Cardiac septum (tissue), 1 donor: ENCODE measurements at regions not wholly inside any gene's neighbourhood (a gene's known extent, or its start where the extent isn't known, plus 50 kb on each side); places are given as distances from the start of the nearest gene placed in this dataset.

Experiments
- DNase-seq: peaks from one replicate; pipeline ENCODE4 v3.0.0-alpha.2; 2020; ENCODE audit warnings: low spot score
- intact Hi-C: fragments of 100-400 bp; cut with DNase I; formaldehyde crosslinking; loops from one replicate; pipeline ENCODE4 v1.14.0; 2022
- donor health status: DM: no; HTN: no; CAD: no.

DNA sequence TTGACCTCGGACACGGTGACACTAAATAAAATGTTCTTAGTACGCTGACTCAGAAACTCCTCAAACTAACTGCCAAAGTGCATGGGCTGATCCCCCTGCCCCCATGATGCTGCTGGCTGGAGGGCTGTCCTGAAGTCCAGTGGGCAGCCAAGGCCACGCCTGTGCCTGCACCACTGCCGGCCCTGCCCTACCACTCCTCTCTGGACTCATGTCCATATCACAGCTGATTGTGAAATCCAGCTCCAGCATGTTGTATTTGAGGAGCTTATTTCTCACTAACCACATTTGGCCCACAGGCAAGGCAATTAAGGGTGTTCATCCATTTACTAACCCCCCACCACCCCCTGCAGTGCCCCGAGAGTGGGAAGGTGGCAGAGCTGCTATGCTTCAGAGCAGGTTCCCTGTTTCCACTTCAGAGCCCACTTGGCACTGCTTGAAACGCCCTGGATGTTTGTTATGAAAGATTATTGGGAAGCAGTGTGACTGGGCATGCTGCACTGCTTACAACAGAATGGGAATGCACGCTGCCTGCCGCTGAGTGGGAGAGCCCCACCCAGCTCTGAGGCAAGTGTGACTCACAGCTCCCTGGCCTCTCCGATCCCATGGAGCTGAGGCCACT is 114.0 kb downstream of the UQCRFS1 start:
- DNase-seq = no peak
- intact Hi-C loops = no loop called here

GRCh38 chr19:29098091-29098490 is 114.9 kb downstream of the UQCRFS1 start:
- intact Hi-C loops = no loop called here
- no peak for DNase-seq

- DNase-seq = no peak
Observed at GRCh38 chr19:29096896-29097295, 116.1 kb downstream of the UQCRFS1 start.

DNA sequence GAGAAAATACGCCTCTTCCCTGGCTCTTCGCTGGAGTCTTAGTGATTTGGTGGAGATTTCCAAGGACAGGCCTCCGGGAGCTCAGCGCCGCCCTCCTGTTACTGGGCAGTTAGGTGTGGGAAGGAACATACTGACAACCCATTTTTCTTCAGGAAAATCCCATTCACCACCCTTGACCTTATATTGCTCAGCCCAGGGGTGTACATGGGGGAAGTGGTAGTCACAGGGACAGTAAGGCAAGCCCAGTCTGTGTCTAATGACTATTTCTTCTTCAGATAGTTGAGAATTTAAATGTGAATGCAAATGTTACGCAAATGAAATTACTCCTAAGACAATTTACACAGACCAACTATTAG is 119.4 kb downstream of the UQCRFS1 start:
- intact Hi-C loops = no loop called here
- no peak for DNase-seq

More at GRCh38 chr19:29096896-29097295, 116.1 kb downstream of the UQCRFS1 start:
- intact Hi-C loops = no loop called here

GRCh38 chr19:29092712-29093552 is 120.0 kb downstream of the UQCRFS1 start:
- DNase-seq = no peak

DNA sequence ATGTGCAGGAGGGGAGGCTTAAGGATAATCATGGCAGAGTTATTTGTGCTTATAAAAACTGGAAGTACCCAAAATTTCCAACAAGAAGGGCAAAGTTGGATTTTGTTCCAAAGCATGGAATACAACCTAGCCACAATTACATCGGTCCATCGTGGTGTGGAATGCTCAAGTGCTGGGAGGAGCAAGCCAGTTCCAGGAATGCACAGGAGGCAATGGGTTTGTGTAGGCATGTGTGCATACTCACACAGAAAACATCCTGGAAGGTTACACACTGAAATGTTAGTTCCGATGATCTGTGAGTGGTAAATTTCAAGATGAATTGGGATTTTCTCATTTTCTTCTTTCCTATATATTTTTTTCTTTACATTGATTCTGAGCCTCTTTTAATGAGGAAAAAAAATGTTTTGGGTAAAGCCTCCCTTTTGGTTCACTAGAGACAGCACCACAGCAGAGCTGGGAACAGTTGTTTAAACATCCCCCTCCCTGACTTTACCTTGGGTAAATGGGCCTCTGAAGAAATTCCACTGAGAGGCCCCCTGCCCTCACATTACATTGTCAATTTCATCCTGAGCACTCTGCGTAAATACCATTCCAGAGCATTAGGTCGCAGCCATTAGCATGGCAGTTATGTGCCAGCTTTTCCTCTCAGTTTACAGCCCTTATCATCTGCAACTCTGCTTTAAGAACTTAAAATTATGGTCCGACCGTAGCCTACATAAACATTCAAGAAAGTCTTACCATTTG is 122.0 kb downstream of the UQCRFS1 start:
- no peak for DNase-seq
- intact Hi-C loops = no loop called here

More at GRCh38 chr19:29092712-29093552, 120.0 kb downstream of the UQCRFS1 start:
- intact Hi-C loops = no loop called here

- DNase-seq = no peak
- intact Hi-C loops = no loop called here
Observed at GRCh38 chr19:29089315-29089870, 123.6 kb downstream of the UQCRFS1 start.

DNA sequence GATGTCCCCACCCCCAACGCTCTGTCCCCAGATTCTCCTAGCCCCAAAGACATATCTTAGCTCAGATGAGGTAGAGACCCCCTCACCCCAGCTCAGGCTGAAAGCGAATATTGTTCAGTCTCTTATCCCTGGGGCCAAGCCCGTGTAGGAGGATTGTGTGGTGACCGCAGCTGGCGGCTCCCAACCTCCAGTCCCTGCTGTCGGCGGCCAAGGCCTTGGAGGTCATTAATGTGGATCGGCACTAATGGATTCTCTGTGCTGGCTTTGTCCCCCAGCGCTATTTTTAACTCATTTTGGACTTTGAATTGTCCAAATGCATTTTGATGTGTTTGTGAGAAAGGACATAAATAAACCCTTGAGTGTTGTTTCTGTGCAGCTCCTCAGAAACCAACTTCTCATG is 124.2 kb downstream of the UQCRFS1 start:
- no peak for DNase-seq
- intact Hi-C loops = no loop called here

- DNase-seq = no peak
- intact Hi-C loops = no loop called here
Observed at GRCh38 chr19:29086646-29087045, 126.3 kb downstream of the UQCRFS1 start.

GRCh38 chr19:29086182-29086581 is 126.8 kb downstream of the UQCRFS1 start:
- DNase-seq = no peak
- intact Hi-C loops = no loop called here

- intact Hi-C loops = no loop called here
Observed at GRCh38 chr19:29085630-29086029, 127.3 kb downstream of the UQCRFS1 start.

DNA sequence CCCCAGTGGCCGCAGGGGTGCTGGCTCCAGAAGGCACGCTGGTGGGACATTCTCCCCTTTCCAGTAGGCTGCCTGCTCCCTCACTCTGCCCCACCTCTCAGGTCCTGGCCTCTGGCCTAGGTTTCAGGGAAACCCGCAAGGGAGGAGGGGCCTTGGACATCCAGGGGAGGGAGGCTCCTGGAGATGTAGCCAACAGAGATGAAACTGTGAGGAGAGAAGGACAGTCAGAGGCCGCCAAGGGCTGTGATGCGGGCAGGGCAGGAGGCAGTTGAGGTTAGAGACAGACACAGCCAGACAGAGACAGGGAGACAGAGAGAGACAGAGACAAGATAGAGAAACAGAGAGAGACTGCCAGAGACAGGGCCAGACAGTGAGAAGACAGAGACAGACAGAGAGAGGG is 127.7 kb downstream of the UQCRFS1 start:
- no peak for DNase-seq
- intact Hi-C loops = no loop called here

More at GRCh38 chr19:29085630-29086029, 127.3 kb downstream of the UQCRFS1 start:
- no peak for DNase-seq

GRCh38 chr19:29084266-29084665 is 128.7 kb downstream of the UQCRFS1 start:
- intact Hi-C loops = no loop called here

GRCh38 chr19:29083863-29084262 is 129.1 kb downstream of the UQCRFS1 start:
- no peak for DNase-seq
- intact Hi-C loops = no loop called here

More at GRCh38 chr19:29084266-29084665, 128.7 kb downstream of the UQCRFS1 start:
- DNase-seq = no peak

DNA sequence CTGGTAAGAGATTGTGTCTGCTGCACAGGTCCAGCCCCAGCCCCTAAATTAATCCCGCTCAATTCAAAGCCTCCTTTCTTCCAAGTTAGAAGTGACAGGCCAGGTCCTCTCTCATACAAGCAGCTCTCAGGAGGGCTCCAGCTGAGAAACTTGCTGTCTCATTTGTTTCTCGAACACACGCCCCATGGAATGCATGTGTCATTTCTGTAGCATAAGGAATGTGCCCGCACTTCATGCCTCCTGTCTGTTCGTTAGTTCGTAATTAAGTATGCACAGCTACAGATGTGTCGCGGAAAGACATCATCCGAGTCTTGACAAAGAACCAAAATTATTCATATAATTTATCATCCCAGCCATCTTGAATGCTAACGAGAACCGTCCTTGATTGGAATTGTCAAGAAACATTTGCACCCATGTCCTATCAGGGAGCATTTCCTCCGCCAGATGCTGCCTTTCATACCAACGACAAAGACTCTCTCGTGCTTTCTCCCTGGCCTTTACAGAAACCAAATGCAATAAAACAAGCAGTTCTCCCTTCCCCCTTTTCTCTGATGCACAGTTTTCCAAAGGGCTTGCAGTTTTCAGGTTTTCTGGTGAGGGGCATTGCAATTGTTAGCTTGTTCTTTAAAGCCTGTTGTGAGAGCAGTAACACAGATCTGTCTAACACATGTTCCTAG is 133.5 kb downstream of the UQCRFS1 start:
- no peak for DNase-seq
- intact Hi-C loops = no loop called here

DNA sequence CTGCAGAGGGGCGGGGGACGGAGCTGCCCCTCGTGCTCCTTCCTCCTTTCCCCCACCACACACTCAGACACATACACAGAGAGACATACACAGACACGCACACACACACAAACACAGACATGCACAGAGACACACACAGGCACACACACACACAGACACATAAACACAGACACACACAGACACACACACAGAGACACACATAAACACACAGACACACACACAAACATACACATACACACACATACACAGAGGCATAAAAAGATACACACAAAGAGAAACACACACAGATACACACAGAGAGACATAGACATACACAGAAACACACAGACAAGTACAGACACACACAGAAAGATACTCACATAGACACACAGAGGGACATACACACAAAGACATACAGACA is 136.0 kb downstream of the UQCRFS1 start:
- intact Hi-C loops = no loop called here
- no peak for DNase-seq

DNA sequence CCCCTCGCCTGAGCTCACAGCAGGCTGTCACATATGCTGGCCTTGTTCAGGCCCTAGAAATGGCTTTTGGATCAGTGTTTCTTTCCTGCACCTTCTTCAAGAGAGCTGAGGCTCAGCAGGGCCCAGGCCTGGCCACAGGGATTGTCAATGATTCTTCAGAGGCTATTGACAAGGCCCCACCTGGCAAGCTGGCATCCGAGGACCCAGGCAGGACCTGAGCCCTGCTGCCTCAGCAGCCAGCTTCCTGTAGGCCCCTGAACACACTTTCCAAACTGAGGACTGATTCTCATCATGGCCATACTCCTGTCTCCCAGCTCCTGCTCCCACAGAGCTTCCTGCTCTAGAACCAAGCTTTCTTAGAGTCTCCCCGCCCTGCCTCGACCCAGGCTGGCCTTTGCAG is 136.8 kb downstream of the UQCRFS1 start:
- DNase-seq = no peak
- intact Hi-C loops = no loop called here

GRCh38 chr19:29075149-29075548 is 137.8 kb downstream of the UQCRFS1 start:
- intact Hi-C loops = no loop called here

DNA sequence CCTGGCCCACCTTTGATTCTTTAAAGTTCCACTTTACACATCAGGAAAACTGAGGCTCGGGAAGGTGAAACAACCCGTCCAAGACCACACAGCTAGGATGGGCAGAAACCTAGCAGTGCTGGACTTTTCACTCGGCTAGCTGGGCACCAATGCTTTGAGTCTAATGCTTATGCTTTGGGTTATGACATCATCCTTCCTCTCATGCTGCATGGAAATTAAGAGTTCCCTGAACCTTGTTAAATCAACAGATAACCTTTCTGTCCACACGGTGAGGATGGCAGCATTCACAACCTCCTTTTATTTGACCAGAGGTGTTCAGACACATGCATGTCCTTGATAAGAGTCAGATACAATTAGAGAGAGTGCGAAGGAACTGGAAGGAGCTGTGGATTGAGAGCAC is 138.4 kb downstream of the UQCRFS1 start:
- intact Hi-C loops = no loop called here
- no peak for DNase-seq

More at GRCh38 chr19:29075149-29075548, 137.8 kb downstream of the UQCRFS1 start:
- DNase-seq = no peak

- no peak for DNase-seq
- intact Hi-C loops = no loop called here
Observed at GRCh38 chr19:29067831-29068230, 145.1 kb downstream of the UQCRFS1 start.
